Heart right ventricle (tissue), 16 donors: ENCODE measurements at regions not wholly inside any gene's neighbourhood (a gene's known extent, or its start where the extent isn't known, plus 50 kb on each side); places are given as distances from the start of the nearest gene placed in this dataset.

ENCODE experiments used
- ATAC-seq, 8 donors: fragments of 200-7000 bp; cut with Tn5 transposase; one replicate each; pipeline ENCODE4 v1.9.1; 2020; ENCODE audit warnings: mild to moderate bottlenecking in 8 of 8, moderate library complexity in 8 of 8, moderate number of reproducible peaks in 1 of 8
- DNase-seq, 2 donors: peaks; one replicate each; pipeline ENCODE4 v3.0.0-alpha.2; 2020
- H3K27ac ChIP-seq, 10 donors: fragments of 200-600 bp; sonication (generic) in 2 of 10; one replicate each; pipeline versions ENCODE4 v1.5.0 to v1.8.0; 2020 to 2022; ENCODE audit warnings: mild to moderate bottlenecking in 3 of 10
- H3K27me3 ChIP-seq, 7 donors: fragments of 200-600 bp; one replicate each; pipeline ENCODE4 v1.8.0; 2021 to 2022; ENCODE audit warnings: mild to moderate bottlenecking in 2 of 7
- H3K36me3 ChIP-seq, 9 donors: fragments of 200-600 bp; sonication (generic) in 1 of 9; one replicate each; pipeline versions ENCODE4 v1.5.0 to v1.8.0; 2020 to 2022; ENCODE audit warnings: mild to moderate bottlenecking in 2 of 9
- H3K4me1 ChIP-seq, 9 donors: fragments of 200-600 bp; sonication (generic) in 1 of 9; one replicate each; pipeline versions ENCODE4 v1.5.0 to v1.8.0; 2020 to 2022; ENCODE audit warnings: mild to moderate bottlenecking in 4 of 9
- H3K4me3 ChIP-seq, 10 donors: fragments of 200-600 bp; sonication (generic) in 2 of 10; one replicate each; pipeline versions ENCODE4 v1.5.0 to v1.8.0; 2020 to 2022; ENCODE audit warnings: mild to moderate bottlenecking in 7 of 10, moderate library complexity in 2 of 10
- H3K9me3 ChIP-seq, 11 donors: fragments of 200-600 bp in 10 of 11; sonication (generic) in 2 of 11; one replicate each; pipeline versions ENCODE4 v1.5.0 to v1.8.0; 2013 to 2022; ENCODE audit warnings: mild to moderate bottlenecking in 2 of 11, control low read depth in 1 of 11, moderate library complexity in 1 of 11
- CTCF ChIP-seq, 9 donors: fragments of 200-600 bp; sonication (generic) in 2 of 9; IDR thresholded peaks; one replicate each; pipeline versions ENCODE4 v1.5.0 to v1.8.0; 2021 to 2022; ENCODE audit warnings: antibody characterized with exemption in 9 of 9, mild to moderate bottlenecking in 5 of 9, moderate library complexity in 1 of 9
- WGBS, 2 donors: extraction: QIAGEN DNeasy Blood & Tissue Kit; methylation state at CpG; one replicate each; pipeline ENCODE4 v1.1.7; 2013; ENCODE audit warnings: inconsistent platforms in 1 of 2; 5-methylcytosine and 5-hydroxymethylcytosine counted together
- intact Hi-C, 10 donors: fragments of 100-400 bp; cut with DNase I; formaldehyde crosslinking; loops; one replicate each; pipeline versions ENCODE4 v1.11.1 to v1.14.2; 2022
- donor health status: Arrhythmogenic right ventricular cardiomyopathy.
- donor health status: ischemic (EF 13 %, LVEDD 7.1; RV severe dilation, severe dysfunction).
- donor health status: healthy with polysubstance abuse.
- donor health status: DM: no; HTN: yes; CAD: no.
- donor health status: DM: no; HTN: no; CAD: no.
- donor health status: ischemic (EF 25% LVEDD 6.9; RV normal size, moderate dysfunction).
- donor health status: ischemic (EF 25% LVEDD 5.7; RV mildly dilated, moderate dysfunction).
- donor health status: healthy.
- donor health status: DM: yes; HTN: yes; CAD: no.
- donor health status: Ischemic cardiomyopathy.
- donor health status: ischemic (EF 35%, LVEDD 5.7; RV mildly dilated, moderate dysfunction).
- donor health status: nonischemic (EF 11% LVEDD 7.7; RV severe dilation, severe dysfunction).
- donor health status: DM: yes; HTN: yes; CAD: no.
- donor health status: PGD.
- donor health status: ischemic (EF 29% LVEDD 5.4; RV normal size, mild dysfunction).
- donor health status: nonischemic (EF 23%, LVEDD 6.1; RV moderate dilation, normal function).

GRCh38 chr10:128816726-128817125 is 650.3 kb upstream of the MGMT start:
- H3K4me3 ChIP-seq, result no peak overlapping the region
- intact Hi-C loops, result no loop called here
- H3K27me3 ChIP-seq, result peaks cover 0 to 3% (median 0%) of the 10 kb centered on the region in 7 donors
- H3K9me3 ChIP-seq, result no peaks in the 10 kb centered on the region
- no peaks in the 10 kb centered on the region for H3K4me1 ChIP-seq
- ATAC-seq (no peak), DNase-seq (no peak)
- no peak overlapping the region for H3K27ac ChIP-seq
- 79 to 82% methylated on average over 2 of the region's 2 CpGs for WGBS, 2 donors
- no peak for TF ChIP-seq CTCF (IDR thresholded peaks at IDR 0.05)
- H3K36me3 ChIP-seq, result no peaks in the 10 kb centered on the region

GRCh38 chr10:128817636-128818035 is 649.4 kb upstream of the MGMT start:
- TF ChIP-seq CTCF (IDR thresholded peaks at IDR 0.05), result no peak
- 92 to 94% methylated on average over 2 of the region's 2 CpGs for WGBS, 2 donors
- no peak overlapping the region for H3K27ac ChIP-seq
- H3K36me3 ChIP-seq, result no peaks in the 10 kb centered on the region
- no peaks in the 10 kb centered on the region for H3K4me1 ChIP-seq
- no peak overlapping the region for H3K4me3 ChIP-seq
- DNase-seq (no peak), ATAC-seq (no peak)
- intact Hi-C loops, result no loop called here
- peaks cover 0 to 3% (median 0%) of the 10 kb centered on the region in 7 donors for H3K27me3 ChIP-seq
- H3K9me3 ChIP-seq, result no peaks in the 10 kb centered on the region

- H3K27me3 ChIP-seq, result peaks cover 0 to 6% (median 0%) of the 10 kb centered on the region in 7 donors
- no peaks in the 10 kb centered on the region for H3K4me1 ChIP-seq
- intact Hi-C loops, result no loop called here
- H3K4me3 ChIP-seq, result no peak overlapping the region
- DNase-seq, result no peak
- no peaks in the 10 kb centered on the region for H3K36me3 ChIP-seq
- no peak for ATAC-seq
- TF ChIP-seq CTCF (IDR thresholded peaks at IDR 0.05), result no peak
- no peaks in the 10 kb centered on the region for H3K9me3 ChIP-seq
- WGBS, 2 donors, result 74 to 75% methylated on average over 7 of the region's 7 CpGs
- H3K27ac ChIP-seq, result no peak overlapping the region
Observed at GRCh38 chr10:128820663-128821062, 646.4 kb upstream of the MGMT start.

DNA sequence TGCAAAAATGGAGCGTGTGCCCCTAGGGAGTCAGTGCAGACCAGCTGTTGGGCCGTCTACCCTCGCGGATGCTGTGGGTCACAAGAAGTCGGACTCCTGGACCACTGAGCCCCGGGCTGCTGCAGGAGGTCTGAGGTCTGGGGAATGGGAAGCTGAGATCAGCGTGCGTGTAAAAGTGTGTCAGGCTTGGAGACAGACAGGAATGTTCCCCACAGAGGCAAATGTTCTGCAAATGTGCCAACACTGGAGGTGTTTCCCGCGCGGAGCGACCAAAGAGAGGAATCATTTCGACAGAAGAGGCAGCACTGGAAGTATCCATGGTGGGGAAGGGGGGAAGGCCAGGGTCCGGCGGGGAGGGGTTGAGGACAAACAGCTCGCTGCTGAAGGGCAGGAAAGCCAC is 643.8 kb upstream of the MGMT start:
- ATAC-seq, result no peak
- no peak for DNase-seq

More for the DNA sequence above, 643.8 kb upstream of the MGMT start:
- 91 to 93% methylated on average over 16 of the region's 16 CpGs for WGBS, 2 donors
- Histone ChIP-seq H3K27ac (no peak overlapping the region), H3K36me3 (no peaks in the 10 kb centered on the region), H3K9me3 (no peaks in the 10 kb centered on the region), H3K27me3 (peaks cover 0 to 8% (median 0%) of the 10 kb centered on the region in 7 donors), H3K4me3 (no peak overlapping the region), H3K4me1 (peaks cover 0 to 7% (median 0%) of the 10 kb centered on the region in 9 donors)
- no peak for TF ChIP-seq CTCF (IDR thresholded peaks at IDR 0.05)
- intact Hi-C loops, result no loop called here
